Activated CD4-positive, CD25-positive, alpha-beta regulatory T cell (primary cell): ENCODE measurements at regions not wholly inside any gene's neighbourhood (a gene's known extent, or its start where the extent isn't known, plus 50 kb on each side); places are given as distances from the start of the nearest gene placed in this dataset.

Experiments
- DNase-seq, 4 experiments: peaks; one replicate each; lab custom pipeline; 2025; lab: John Stamatoyannopoulos, UW

DNA sequence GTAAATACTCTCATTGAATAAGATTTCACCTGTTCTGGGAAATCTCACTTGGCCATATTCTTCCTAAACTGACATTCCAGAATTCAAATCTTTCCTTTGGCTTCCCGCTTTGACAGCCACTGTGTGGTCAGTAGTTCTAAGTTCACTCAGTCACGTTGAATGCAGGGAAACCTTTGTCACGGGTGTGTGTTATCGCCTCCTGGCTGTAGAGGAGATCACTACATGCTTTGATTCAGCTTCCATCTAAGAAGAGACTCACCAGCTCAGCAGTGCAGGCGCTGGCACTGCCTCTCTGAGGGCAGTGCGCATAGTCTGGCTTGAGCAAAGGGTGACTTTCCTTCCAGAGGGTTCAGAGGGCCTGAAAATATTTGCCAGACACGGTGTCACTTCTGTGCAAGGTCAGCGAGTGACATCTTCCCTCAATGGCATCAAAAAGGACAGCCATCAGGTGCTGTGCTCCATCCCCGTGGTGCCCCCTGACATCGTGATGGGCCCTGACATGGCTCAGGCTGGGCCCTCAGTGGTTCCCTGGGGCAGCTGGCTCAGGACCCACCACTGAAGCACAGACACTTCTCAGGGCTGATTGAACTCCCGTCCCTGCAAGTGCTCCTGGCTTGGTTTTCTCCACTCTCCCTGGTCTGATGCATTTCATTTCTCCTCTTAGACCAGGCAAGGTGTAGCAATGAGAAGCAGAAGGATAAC is 635.4 kb upstream of the ARGLU1 start:
- no peak for DNase-seq

DNA sequence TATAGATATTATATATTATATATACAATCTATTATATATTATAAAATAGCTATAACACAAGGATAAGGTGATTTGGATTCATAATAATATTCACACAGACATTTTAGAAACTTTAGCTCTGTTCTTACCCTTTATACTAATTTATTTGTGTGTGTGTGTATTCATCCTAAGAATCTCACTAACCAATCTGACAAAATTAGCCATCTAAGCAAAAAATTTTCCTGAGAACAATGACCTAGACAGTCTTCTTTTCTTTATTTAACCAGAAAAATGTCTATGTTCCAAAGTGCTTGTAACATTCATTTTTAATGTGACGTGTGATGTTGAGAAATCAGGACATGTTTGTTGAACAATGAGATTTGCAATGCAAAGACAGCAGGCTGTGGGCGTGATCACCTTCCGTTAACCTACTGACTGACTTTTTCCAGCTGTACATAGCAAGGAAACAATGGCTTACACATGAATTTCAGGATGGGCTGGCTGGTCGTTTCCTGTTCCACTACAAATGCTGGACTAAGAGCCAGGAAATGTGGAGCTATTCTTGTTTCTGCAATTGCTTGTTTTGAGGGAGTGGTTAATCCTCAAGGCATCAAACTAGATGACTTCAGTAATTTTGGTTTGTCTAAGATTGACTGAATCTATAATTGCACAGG is 634.6 kb upstream of the ARGLU1 start:
- DNase-seq, result no peak

DNA sequence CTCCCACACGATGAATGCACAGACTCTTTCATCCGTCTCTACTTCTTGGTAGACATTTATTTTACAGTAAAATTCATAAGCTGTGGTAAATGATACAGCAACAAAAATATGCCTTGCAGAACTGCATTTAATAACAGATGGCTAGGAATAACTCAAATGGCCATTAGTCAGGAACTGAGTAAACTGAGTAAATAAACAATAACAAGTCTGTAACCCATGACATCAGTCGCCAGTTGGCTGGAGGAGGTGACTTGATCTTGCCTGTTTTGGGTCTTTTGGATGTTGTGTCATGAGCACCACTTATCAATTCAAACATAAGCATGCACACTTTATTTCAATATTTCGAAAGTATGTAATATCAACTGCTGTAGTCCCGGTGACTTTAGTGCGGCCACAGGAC is 632.6 kb upstream of the ARGLU1 start:
- no peak for DNase-seq

DNA sequence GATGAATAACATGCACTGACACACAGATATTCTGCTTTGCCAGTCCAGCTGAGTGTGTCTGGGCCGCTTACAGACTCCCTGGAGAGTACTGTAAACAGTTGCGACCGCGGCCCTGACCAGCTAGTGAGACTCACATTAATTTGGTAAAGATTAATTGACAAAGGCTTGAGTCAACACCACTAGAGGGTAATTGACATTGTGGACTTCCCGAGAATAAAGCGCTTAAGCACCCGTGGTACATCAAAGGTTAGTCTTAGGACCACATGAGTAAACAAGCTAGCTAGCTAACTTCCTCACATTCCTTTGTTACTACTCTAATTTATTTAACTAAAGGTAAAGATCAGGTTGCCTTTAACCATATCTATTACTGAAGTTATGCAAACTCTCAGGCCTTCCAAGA is 624.4 kb upstream of the ARGLU1 start:
- DNase-seq, result no peak

DNA sequence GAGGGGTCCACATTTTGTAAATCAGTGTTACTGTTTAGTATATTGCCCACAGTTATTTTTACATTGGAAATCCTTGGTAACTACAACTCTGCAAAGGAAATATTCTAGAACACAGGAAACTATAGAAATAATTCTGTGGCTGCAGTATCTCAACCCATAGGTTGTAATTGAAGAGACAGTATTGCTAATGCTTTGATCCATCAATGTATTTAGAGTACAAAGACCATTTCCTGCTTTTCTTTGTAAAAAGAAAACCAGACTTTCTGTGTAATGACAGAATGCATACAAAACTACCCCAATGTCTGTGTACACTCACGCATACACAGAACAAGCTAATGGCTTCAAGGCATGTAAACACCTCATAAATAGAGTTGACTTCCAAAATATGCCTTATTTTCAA is 622.1 kb upstream of the ARGLU1 start:
- DNase-seq, result no peak

DNA sequence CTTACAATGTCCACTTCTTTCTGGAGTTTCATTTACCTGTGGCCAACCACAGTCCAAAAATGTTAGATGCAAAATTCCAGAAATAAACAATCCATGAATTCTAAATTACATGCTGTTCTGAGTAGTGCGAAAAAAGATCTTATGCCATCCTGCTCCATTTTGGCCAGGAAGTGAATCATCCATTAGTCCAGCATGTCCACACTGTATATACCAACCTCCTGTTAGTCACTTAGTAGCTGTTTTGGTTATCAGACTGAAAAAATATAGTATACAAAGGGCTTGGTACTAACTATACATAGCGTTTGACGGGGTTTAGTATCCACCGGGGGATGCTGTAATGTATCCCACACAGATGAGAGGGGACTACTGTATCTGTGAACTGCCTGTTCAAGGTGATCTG is 618.0 kb upstream of the ARGLU1 start:
- no peak for DNase-seq

DNA sequence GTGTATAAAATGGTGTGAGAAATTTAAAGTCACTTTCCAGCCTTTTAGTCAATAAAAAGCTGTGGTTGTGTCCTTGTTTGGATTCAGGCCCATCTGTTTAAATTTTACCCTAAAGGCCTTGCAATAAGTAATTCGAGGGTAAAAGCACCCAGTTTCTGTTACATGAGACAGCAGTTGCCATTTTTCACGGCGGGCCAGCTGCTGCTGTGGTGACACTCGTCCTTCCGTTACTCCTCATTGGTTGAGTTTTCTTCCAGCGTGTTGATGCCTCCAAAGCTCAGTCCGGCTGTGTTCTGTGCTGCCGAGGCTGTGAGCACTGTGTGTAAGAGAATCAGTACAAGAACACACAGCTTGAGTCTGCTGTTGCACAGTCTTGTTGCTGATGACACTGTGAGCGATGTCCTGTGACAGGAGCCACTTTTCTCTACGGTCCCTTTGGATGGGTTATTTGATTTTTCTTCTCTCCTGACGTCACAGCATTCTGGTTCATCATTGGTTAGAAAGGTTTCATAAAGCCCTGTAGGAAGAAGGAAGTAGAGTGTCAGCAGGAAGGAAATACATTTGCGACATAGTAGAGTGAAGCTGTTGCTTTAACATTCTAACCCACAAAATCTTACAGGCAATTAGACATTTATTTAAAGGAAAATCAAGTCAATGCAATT is 602.5 kb upstream of the ARGLU1 start:
- no peak for DNase-seq

DNA sequence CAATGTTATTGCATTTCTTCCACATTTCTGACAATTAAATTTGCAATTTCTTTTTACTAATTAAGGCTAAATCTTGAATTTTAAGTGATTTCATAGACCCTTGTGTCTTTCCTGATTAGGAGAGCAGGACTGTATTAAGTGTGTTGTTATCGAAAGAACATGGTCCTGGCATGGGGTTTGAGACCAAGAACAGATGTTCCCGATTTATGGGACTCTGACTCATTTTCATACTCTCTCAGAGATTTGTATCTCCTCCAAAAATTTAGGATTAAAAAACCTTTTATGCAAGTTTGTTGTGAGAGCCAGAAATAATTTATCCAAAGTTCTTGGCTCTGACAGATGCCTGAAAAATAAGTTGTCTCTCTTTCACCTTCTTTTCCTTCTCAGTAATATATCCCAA is 589.3 kb upstream of the ARGLU1 start:
- DNase-seq, result no peak

DNA sequence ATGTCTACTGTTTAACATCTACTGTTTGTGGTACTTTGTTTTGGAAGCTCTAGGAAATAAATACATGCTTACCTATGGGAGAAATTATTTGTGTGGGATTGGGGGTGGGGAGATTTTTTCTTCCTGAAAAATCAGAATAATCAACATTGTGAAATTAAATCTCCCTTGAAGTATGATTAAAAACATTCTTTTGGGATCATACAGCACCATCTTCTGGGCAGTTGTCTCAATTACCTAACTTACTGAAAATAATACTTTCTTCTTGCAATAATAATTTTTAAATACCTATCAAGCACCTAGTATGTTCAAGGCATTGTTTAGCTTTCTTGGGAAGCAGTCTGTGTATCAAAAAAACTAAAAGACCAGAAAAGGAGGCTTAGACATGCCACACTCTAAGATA is 576.5 kb upstream of the ARGLU1 start:
- no peak for DNase-seq

DNA sequence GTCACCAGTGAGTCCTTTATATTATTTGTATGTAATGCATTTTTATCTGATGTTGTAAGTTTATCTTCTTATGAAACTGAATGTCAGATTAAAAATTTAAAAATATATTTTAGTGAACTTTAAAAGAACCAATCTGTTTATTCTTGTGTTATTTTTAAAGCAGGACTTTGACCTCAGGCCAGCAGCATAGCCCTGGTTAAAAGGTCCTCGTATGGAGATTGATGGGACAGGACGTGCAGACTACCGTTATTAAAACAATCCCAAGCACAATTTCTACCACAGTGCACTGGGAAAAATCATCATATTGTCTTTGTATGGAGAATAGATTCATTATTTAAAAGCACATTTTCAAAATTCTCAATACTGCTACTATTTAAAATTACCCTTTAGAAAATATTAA is 573.8 kb upstream of the ARGLU1 start:
- DNase-seq, result no peak

DNA sequence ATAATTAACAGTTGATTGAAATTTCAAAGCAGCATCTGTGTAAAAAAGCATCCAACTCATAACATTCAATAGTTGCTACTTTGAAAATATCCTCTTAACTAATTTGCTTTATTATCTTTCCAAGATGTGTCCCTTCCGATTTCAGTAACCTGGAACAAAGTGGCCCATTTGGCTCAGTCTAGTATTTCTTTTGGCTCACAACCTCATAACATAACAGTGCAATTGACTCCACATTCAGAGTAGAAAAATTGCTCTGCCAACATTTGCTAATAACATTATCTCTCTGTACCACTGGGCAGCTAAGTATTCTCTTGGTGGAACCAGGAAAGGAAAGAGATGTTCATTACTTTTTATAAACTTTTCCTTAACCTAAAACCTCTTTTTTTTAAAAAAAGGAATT is 571.1 kb upstream of the ARGLU1 start:
- DNase-seq, result no peak

DNA sequence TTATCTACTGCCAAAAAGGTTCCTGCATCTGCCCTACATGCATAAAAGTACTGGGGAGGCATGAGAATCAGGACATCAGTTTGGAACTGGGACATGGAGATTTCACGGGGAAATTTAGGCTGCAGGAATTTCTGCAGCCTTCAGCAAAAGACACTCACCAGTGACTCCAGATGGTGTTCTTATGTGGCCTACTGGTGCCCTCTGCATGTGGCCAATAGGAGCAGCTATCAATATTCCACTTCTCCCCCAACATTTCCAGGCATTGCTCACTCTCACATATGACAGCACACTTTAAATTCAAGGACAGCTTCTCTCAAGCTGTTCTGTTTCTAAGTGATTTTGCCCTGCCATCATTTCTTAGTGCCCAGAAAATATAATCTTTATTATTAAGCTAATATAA is 570.5 kb upstream of the ARGLU1 start:
- DNase-seq, result no peak

DNA sequence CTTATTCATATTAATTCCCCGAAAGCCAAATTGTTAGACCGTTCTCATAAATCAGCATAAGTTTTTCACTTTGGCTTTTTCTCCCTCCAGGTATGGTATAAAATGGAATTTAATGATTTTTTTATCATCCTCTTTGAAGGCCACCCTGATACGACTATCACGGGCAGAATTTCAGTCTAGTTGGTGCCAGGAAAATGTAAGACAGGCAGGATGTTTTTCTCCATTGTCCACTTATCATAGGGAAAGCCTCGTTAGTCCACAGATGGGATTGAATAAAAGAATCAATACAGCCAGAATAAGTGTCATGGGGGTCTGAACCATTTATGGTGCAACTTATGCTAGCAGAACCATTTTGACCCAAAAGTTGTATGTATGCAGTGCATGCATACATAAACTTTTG is 566.0 kb upstream of the ARGLU1 start:
- no peak for DNase-seq

DNA sequence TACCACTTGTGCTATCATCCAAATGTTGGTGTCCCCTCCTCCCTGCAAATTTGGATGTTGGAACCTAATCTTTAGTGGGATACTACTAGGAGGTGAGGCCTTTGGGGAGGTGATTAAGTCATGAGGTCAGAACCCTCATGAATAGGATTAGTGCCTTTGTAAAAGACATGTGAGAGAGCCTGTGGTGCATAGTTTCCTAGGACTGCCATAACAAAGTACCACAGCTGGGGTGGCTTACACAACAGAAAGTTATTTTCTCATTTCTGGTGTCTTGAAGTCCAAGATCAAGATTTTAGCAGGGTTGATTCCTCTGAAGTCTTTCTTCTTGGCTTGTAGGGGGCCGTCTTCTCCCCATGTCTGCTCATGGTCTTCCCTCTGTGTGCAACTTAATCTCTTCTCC is 562.6 kb upstream of the ARGLU1 start:
- DNase-seq, result no peak

DNA sequence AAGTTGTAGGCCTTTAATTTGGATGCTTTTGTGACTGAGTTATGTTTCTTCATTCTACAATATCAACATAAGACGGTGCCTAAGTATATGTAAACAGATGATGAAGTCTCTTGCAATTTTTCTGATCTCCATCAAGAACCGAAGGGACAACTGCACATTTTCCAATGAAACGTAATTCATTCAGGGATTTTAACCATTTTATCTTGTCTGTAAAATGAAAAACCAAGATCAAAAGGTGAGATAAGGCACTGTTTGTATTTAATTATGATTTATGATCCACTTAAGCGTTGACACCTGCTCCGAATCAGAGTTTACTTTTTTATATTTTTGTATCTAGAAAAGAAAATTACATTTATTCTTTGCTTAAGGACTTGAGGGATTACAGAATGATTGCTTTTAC is 556.8 kb upstream of the ARGLU1 start:
- no peak for DNase-seq

DNA sequence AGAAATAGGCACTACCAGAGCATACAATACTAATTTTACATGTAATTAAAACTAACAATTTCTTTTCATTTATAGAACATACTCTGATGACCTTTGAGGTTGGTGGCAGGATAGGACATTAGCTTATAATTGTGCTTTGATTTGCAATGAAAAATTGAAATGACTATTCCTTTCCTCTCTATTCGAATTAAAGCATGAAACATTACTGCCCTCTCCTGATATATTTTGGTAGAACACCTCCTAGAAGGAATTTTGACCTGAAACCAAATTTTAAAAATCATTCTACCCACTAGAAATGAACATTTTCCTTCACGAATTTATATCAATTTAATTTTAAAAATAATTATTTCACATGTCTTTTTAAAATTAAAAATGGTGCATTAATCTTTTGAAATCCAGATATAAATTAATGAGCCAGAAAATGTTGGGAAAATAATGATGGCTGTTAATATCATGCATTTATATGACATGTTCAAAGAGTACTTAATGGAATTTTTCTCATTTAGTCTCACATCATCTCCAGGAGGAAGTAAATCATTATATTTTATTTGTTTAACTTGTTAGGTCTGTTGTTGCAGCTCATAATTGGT is 556.3 kb upstream of the ARGLU1 start:
- DNase-seq, result no peak

DNA sequence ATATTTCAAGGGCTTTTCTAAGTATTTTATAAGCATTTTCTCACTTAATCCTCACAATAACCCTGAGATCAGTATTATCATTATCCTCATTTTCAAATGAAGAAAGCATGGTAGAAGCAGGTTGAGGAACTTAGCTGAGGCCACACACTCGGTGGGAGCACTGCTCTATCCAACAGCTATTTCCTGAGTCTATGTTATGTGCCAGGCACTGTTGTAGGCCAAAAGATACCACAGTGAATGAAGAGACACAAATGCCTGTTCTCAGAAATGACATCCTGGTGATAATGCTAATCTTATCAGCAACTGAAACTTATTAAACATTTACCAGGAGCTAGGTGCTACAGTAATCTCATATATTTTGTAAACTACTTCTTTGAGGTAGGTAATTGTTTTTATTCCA is 553.9 kb upstream of the ARGLU1 start:
- no peak for DNase-seq

DNA sequence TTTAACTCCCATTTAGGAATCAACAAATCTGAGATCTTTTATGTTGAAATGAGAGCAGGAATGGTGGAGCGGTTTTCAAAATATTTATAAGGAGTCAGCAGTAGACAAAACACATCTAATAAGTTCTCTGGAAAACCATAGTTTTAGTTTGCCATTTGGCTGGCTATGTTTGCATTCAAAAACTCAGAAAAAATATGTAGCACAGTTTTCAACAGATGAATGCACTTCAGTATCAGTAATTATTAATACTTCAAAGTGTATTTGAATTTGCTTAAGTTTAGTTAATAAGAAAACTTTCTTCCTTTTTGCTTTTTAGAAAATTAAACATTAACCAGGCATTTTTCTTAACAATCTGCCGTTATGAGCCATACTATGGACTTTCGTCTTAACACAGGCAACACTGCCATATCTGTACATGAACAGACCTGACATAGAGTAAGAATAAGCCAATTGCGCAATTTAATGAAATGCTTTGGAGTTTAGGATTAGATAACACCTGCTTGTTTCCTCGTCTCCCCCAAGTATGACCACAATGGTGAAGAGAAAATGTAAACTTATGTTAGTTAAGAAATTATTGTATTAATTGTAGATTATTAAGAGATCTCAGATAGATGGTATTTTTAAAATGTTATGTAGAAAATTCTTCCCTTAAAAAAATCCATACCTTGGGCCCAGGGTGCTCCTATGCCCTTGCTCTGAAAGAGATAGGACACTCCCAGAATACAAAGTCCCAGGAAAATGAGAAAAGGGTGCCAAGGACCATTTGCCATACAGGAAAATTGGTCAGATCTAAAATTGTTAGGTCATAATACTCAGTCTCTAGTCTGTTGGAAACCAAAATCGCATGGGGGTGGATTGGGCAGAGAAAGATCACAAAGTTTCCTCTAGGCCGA is 552.3 kb upstream of the ARGLU1 start:
- no peak for DNase-seq

DNA sequence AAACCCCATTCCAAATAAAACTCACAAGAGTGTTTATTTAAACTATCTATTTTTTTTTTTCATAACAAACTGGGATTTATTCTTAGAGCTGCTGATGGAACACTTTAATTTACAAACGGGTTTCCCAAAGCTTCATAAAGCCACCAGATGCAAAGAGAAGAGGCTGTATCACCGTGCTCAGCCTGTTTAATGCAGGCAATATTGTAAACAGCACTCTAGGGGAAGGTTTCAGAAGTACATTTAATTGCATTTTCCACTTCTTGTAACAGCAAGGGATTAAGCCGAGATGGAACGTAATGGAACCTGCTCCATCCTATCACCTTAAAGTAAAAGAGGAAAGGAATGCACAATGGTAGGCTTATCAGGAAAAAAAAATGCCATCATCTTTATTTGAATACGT is 550.6 kb upstream of the ARGLU1 start:
- DNase-seq, result no peak

DNA sequence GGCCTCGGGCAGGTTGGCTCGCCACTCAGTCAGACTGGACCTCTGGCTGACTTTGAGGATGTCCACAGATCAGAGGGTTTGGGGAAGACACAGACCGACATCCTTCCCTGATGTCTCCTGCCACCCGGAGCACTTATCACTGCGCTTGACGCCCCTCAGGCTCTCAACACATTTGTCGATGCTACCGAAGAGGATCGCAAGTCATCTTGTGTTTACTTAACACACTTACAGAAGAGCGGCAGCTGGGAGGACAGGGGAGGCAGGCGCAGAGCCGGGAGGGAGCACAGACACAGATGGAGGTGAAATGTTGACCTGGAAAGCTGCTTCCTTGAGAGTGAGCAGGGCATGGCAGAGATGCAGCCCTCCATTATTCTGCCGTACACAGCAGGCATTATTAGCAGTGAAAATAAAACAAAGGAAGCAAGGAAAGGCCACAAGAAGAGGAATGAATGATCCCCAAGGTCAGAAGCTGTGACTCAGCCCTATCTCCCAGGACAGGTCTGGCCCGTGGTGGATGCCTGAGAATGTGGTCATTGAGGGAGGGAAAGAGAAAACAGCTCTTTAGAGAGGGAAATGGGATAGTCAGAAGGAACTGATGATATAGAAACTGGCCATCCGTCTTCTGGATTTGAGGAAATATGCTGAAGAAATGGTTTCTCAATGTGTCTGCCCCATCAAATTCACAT is 549.5 kb upstream of the ARGLU1 start:
- no peak for DNase-seq

DNA sequence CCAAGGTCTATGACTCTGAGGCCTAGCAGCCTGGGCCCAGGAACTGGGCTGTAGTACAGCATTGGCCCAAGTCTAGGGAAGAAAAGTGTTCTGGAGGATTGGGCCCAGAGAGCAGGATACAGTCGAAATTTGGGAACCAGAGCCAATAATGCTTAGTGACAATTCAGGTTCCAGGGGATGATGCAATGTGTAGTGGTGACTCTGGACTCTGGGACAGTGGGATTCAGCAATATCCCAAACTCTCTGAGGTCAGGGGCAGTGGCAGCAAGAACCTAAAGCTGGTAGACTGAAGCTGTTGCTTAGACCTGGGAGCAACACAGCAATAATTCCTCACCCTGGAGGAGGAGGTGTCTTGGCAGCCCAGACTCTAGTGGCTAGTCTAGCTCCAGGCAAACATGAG is 545.5 kb upstream of the ARGLU1 start:
- DNase-seq, result no peak

DNA sequence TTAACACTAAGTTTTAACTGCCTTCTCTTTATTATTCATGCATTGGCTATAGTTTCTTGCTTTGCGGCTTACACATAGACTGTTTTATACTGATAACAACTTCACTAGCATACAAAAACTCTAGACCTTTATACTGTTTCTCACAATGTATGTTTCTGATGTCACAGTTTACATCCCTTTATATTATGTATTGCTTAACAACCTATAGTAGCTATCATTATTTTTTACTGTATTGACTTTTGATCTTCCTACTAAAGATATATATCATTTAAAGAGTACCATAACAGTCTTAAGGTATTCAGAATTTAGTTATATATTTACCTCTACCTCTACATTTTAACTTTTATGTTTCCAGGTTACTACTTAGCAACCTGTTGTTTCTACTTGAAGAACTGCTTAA is 543.3 kb upstream of the ARGLU1 start:
- DNase-seq, result no peak
